ENCODE measurements at regions not wholly inside any gene's neighbourhood (a gene's known extent, or its start where the extent isn't known, plus 50 kb on each side); places are given as distances from the start of the nearest gene placed in this dataset.

DNA sequence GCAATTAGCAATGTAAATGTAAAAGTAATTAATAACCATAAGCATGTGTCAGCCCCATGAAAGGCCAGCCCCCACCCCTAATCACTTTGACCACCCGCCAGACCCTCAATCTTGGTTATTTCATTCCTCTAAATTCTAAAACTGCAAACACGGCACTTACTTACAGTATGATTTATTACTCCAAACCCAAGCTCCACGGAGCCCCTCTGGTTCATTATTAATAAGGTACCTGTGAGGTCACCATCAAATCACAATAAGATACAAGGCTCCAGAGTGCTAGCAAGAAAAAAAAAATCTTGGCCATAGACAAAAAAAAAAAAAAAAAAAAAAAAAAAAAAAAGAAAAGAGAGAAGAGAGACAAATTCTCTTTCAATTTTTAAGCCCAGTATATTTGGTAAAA, 879.5 kb downstream of the TDRD15 start:
- H3K27ac ChIP-seq (ENCODE audit: low read depth, low read length) = no peak overlapping the region
- H3K9me2 ChIP-seq (ENCODE audit: insufficient read depth) = no peaks in the 10 kb centered on the region
- no peaks in the 10 kb centered on the region; a peak in 1 of 4 replicates for H3K36me3 ChIP-seq (ENCODE audit: control insufficient read depth in 1 of 2, insufficient read depth in 2 of 2, low read length in 2 of 2)
- no peak overlapping the region for H3K4me3 ChIP-seq (replicated peaks in 1 of 2; ENCODE audit: low read depth in 1 of 2, low read length in 2 of 2)
- intact Hi-C loops (cut with micrococcal nuclease) = no loop called here
- BruUV-seq (replicated peaks) = no TSS peak
- ChIA-PET RAD21 (ENCODE audit: low non-redundant PET in 1 of 2, low total read pairs in 2 of 2, uncharacterized antibody in 2 of 2, unreplicated experiment in 2 of 2) (no interaction called here), POLR2A (no interaction called here), CTCF (no interaction called here)
- no peak for DNase-seq (ENCODE audit: low read depth, low spot score)
- H2AFZ ChIP-seq (ENCODE audit: low read depth, low read length, poor library complexity, severe bottlenecking) = no peak overlapping the region
- H3K9me3 ChIP-seq (ENCODE audit: control insufficient read depth in 1 of 2, insufficient read depth in 1 of 2, low read depth in 1 of 2, low read length in 2 of 2) = peaks cover 20 to 21% of the 10 kb centered on the region in 2 experiments; a peak in 2 of 4 replicates
- no peaks in the 10 kb centered on the region for H3K27me3 ChIP-seq (ENCODE audit: insufficient read depth, low read length)
- no peak for TF ChIP-seq SIN3A (IDR thresholded peaks at IDR 0.05; ENCODE audit: low read depth)
- no peaks in the 10 kb centered on the region for H3K79me2 ChIP-seq (ENCODE audit: insufficient read depth, low read length)
- H3K4me2 ChIP-seq (ENCODE audit: low read length) = no peak overlapping the region
- H3K4me1 ChIP-seq (ENCODE audit: control insufficient read depth in 1 of 2, insufficient read depth in 2 of 2, low read length in 2 of 2) = no peaks in the 10 kb centered on the region
- H3K9ac ChIP-seq (ENCODE audit: low read length) = no peak overlapping the region
- ATAC-seq = no peak
- no peaks in the 10 kb centered on the region for H4K20me1 ChIP-seq (ENCODE audit: insufficient read depth)

DNA sequence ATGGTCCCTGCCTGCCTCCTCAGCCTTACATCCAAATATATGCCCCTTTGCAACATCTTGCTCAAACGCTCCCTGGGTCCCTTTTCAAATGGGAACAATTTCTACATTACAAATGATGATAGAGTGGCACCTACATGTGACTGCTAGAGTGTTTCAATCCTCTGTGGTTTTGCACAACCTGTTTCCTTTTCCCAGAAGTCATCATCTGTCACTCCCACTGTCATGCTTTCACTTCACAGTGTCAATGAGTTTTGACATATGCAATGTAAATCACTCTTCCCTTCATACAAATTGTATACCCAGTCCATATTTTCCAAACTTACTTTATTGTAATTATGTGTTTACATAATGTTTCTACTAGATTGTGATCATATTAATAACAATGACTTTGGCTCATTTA, 887.3 kb downstream of the TDRD15 start:
- Histone ChIP-seq H3K9me2 (ENCODE audit: insufficient read depth) (no peaks in the 10 kb centered on the region), H3K4me1 (ENCODE audit: control insufficient read depth in 1 of 2, insufficient read depth in 2 of 2, low read length in 2 of 2) (no peaks in the 10 kb centered on the region), H3K9ac (ENCODE audit: low read length) (no peak overlapping the region), H2AFZ (ENCODE audit: low read depth, low read length, poor library complexity, severe bottlenecking) (no peak overlapping the region), H3K27ac (ENCODE audit: low read depth, low read length) (no peak overlapping the region), H3K4me2 (ENCODE audit: low read length) (no peak overlapping the region), H3K79me2 (ENCODE audit: insufficient read depth, low read length) (no peaks in the 10 kb centered on the region), H3K4me3 (replicated peaks in 1 of 2; ENCODE audit: low read depth in 1 of 2, low read length in 2 of 2) (no peak overlapping the region), H3K9me3 (ENCODE audit: control insufficient read depth in 1 of 2, insufficient read depth in 1 of 2, low read depth in 1 of 2, low read length in 2 of 2) (peaks cover 16 to 18% of the 10 kb centered on the region in 2 experiments; a peak in 2 of 4 replicates), H3K27me3 (ENCODE audit: insufficient read depth, low read length) (no peaks in the 10 kb centered on the region), H3K36me3 (ENCODE audit: control insufficient read depth in 1 of 2, insufficient read depth in 2 of 2, low read length in 2 of 2) (no peaks in the 10 kb centered on the region), H4K20me1 (ENCODE audit: insufficient read depth) (no peaks in the 10 kb centered on the region)
- no peak for ATAC-seq
- intact Hi-C loops (cut with micrococcal nuclease) = no loop called here
- DNase-seq (ENCODE audit: low read depth, low spot score) = no peak
- CTCF ChIA-PET = no interaction called here
- BruUV-seq (replicated peaks) = no TSS peak
- POLR2A ChIA-PET = no interaction called here
- RAD21 ChIA-PET (ENCODE audit: low non-redundant PET in 1 of 2, low total read pairs in 2 of 2, uncharacterized antibody in 2 of 2, unreplicated experiment in 2 of 2) = no interaction called here
- TF ChIP-seq EZH2phosphoT487 (IDR thresholded peaks at IDR 0.05; ENCODE audit: borderline replicate concordance) (no peak), RAD21 (IDR thresholded peaks at IDR 0.05; ENCODE audit: low read depth) (no peak), ZNF274 (IDR thresholded peaks at IDR 0.05; ENCODE audit: low read depth, low read length) (no peak), POLR2A (IDR thresholded peaks at IDR 0.05; ENCODE audit: borderline replicate concordance, extremely low read depth, insufficient read depth, insufficient read length) (no peak), ZFX (IDR thresholded peaks at IDR 0.05) (no peak), MAX (IDR thresholded peaks at IDR 0.05) (no peak), SIN3A (IDR thresholded peaks at IDR 0.05; ENCODE audit: low read depth) (no peak), EGR1 (IDR thresholded peaks at IDR 0.05; ENCODE audit: low read depth) (no peak), JUND (IDR thresholded peaks at IDR 0.05) (no peak), CEBPB (IDR thresholded peaks at IDR 0.05; ENCODE audit: low read depth) (no peak), POLR2AphosphoS5 (IDR thresholded peaks at IDR 0.05; ENCODE audit: low read depth, low read length) (no peak), TCF7L2 (IDR thresholded peaks at IDR 0.05; ENCODE audit: borderline replicate concordance, extremely low read depth, insufficient read depth, insufficient read length) (no peak), SP1 (IDR thresholded peaks at IDR 0.05; ENCODE audit: low read depth) (no peak), SRF (IDR thresholded peaks at IDR 0.05; ENCODE audit: low read depth) (no peak), ELF1 (IDR thresholded peaks at IDR 0.05; ENCODE audit: borderline replicate concordance, low read depth) (no peak), ATF3 (IDR thresholded peaks at IDR 0.05) (no peak), FOSL1 (IDR thresholded peaks at IDR 0.05; ENCODE audit: low read depth) (no peak)
- TF ChIP-seq, protein P1, sequence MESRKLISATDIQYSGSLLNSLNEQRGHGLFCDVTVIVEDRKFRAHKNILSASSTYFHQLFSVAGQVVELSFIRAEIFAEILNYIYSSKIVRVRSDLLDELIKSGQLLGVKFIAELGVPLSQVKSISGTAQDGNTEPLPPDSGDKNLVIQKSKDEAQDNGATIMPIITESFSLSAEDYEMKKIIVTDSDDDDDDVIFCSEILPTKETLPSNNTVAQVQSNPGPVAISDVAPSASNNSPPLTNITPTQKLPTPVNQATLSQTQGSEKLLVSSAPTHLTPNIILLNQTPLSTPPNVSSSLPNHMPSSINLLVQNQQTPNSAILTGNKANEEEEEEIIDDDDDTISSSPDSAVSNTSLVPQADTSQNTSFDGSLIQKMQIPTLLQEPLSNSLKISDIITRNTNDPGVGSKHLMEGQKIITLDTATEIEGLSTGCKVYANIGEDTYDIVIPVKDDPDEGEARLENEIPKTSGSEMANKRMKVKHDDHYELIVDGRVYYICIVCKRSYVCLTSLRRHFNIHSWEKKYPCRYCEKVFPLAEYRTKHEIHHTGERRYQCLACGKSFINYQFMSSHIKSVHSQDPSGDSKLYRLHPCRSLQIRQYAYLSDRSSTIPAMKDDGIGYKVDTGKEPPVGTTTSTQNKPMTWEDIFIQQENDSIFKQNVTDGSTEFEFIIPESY (IDR thresholded peaks at IDR 0.05; ENCODE audit: extremely low read depth, insufficient replicate concordance, low read length) = no peak
